ENCODE measurements at regions not wholly inside any gene's neighbourhood (a gene's known extent, or its start where the extent isn't known, plus 50 kb on each side); places are given as distances from the start of the nearest gene placed in this dataset.

DNA sequence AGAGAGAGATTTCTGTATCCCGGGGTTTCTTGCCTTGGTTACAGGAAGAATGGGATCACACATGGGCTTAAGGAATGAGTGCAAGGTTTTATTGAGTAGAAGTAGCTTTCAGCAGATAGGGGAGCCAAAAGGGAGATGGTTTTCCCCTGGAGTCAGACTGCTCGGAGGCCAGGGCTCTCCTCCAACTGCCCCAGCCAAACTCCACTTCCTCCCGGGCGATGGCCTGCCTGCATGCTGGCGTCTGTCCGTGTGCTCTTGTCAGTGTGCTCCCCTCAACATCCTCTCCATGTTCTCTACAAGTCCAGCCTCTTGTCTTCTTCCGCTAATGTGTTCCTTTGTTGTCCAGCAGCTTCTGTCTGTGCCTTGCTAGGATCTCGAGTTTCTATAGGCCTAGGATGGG lies 421.3 kb upstream of the ADGRL2 start:
- DNase-seq: no peak

DNA sequence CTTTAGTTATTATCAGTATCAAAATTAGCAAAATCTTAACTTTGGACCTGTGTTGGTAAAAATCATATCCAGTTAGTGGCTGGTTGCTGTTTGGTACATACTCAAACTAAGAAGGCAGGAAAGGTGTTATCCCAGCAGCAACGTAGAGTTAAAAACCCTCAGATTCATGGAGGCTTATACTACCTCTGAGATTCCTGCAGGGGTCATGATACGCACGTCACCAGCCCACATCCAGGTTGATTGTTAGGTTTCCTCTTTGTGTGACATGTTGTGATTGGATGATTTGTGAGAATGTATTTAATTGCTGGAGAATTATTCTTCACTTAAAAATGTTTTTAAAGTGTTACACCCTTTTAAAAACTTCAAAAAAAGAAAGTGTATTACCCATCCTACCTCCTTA lies 423.3 kb upstream of the ADGRL2 start:
- DNase-seq: no peak

DNA sequence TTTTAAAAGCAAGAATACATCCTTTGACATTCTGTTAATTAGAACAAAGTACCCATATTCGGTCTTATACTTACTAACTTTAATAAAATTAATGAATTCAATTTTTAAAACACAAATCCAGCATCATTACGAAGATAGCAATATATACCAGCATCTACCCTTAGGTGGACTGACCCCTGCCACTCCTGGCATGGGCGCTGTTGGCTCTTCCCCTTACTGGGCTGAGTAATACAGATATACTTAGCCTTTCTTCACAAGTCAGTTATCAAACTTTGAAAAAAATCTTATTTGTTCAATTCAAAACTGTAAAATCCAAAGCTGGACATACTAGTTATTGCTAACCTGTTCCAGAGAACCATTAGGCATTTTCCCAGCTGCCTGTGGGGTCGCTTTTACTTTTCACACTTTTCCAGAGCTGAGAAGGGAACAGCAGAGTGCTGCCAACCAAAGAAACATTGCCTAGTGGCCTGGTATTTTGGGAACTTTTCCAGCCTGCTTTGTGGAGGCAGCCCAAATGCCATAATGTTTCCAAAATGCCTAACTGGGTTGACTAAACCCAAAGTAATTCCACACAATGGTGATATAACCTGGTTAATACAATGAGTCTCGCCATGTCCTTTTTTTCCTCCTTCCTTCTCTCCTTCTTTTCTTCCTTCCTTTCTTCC lies 424.7 kb upstream of the ADGRL2 start:
- DNase-seq: no peak

DNA sequence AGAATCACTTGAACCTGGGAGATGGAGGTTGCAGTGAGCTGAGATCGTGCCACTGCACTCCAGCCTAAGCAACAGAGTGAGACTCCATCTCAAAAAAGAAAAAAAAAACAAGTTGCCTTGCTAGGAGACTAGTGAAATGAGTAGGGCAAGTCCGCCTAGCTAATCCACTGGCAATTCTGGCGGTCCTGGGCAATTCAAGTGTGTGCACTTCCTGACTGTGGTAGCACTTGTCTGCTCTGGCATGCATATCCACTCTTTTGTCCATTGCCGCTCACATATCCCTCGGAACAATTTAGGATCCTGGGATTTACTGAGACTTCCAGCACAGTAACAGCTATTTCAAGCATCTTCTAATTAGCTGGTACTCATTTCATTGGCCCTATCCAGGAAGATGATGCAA lies 426.3 kb upstream of the ADGRL2 start:
- no peak for DNase-seq

DNA sequence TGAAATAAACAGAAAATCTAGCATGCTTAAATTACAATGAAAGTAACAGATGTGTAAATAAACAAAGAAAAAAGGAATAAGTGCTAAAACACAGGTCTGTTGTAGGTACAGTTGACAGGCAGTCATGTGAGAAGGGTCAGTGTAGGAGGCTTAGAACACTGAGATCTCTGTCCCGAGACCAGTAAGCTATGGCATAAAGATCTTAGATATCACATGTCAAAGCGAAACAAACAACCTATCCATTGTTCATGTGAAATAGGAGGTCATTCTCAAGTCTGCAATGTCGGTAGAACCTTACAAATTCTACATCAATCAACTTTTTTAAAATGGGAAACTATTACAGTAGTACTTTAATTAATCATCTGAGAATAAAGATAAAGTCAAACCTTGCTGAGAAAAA lies 428.9 kb upstream of the ADGRL2 start:
- DNase-seq: no peak

DNA sequence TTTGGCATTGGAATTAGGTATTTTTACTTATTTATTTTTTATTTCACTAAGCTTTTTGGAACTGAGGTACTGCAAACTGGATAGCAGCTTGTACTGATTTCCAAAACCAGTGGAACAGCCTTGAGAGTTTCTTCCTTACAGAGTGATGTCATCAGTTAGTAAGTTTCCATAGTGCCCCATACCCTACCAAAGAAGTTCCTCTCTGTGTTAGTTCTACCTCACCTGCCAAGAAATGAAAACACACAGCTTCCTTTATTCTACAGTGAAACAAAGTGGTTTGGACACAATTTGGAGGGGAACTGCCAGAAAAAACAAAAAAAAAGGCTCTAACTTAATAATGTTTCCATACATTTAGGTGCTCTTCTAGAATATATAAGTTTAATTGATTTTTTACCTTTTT lies 430.9 kb upstream of the ADGRL2 start:
- no peak for DNase-seq

DNA sequence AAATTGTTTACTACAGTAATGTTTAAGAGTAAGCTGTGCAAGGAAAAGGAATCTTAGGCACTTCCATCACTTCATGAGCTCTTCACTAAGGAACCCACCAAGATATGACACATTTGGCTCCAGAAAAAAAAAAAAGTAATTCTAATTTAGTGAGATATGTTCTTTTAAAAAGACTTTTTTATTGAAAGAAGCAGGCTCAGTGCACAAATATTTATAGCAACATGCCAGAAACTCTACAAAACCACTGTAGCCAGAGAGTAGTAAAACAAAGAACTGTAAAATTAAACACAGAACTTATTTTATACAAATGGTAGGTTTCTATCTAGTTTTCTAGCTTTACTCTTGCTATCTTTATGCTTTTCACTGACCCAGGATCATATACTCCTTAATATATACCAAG lies 434.6 kb upstream of the ADGRL2 start:
- DNase-seq: no peak

DNA sequence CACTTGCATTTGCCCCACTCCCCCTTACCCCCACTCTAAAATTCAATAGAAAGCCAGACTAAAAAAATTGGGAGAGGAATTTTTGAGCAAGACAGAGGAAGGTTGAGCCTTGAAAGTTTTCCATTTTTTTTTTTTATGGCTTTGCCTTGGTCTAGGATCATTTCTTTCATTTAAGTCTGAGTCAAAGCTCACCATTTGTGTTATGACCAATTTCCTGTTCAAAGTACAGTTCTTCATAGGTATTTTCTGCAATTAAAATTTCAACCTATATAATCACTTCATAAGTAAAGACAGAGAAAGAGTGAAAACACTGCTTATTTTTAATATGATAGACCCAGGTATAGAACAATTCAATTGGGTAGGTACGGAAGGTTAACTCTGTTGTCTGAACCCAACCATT lies 436.6 kb upstream of the ADGRL2 start:
- no peak for DNase-seq

DNA sequence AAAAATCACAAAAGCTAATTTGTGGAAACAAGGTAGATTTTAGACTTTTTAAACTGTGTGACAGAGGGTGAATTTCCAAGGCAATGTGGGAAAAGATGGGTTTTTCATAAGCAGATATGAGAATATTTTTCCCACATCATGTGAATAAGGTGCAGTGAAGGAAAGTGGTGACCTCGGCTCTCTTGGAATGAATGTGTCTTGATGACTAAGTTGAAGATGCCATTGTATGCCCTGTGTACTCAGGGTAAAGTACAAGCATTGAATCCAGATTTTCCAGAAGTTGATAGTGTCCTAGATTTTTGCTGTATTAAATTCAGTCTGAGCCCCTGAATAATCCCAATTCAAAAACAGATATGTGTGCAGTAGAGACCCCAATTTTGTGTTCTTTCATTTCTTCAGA lies 442.6 kb upstream of the ADGRL2 start:
- no peak for DNase-seq

DNA sequence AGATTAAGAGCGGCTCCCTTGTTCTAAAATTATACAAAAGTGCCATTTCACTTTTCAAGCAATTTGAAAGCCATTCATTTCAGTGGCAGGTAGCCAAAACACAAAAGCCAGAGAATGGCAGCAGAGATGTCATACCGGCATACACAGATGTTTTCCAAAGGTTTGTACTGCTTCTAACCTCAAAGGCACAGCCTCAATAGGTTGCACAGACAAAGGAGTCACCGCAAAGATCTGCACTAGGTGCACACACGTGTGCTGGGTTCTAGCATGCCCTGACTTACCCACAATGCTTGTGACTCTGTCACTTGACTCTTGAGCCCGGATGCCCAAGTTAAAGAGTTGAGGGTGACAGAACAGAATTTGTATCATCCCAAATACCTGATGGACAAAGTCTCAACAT lies 448.9 kb upstream of the ADGRL2 start:
- no peak for DNase-seq

DNA sequence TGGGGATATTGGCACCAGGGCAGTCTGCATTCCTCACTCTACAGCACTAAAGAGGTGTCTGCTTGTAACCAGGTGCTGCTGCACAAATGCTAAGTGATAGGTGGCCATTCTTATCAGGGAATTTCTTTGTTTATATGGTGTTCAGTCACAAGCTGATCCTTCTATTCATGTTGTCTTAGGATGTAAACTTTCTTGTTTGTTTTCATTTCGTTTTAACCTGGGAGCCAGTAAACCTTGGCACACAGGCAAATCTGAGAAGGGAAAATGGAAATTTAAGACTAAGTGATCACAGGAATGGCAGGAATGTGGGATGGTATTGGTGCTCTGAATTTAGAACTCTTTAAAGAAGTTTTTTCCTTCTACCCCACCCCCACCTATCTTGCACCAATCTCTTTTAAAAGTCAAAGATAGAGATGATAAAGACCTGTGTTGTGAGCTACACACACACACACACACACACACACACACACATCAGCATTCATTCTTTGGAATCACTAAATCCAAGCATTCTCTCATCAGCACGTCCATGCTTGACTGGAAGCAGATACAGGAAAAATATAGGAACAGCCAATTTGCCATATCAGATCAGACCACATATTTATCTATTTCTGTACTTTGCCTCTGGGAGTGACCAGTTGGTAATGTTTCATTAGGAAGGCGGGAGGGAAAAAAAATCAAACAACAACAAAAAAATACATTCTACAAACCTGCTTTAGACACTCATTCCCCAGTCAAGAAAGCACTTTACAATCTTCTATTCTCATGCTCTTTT lies 451.4 kb upstream of the ADGRL2 start:
- no peak for DNase-seq

DNA sequence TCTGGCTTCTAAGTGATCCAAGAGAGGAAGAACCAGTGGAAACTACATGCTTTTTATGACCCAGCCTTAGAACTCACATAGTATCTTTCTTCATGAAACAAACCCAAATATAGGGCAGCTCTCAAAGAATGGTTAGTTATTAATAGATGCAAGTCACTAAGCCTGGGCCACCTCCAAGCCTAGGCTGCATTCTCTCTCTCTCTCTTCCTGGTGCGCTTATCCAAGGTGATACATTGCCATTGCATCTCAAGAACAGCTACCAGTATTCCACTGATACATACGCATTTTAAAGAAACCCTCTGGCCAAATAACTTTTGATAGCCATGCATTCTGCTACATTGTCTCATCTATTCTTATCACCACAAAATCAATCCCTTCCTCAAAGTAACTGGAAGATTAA lies 455.6 kb upstream of the ADGRL2 start:
- DNase-seq: no peak

DNA sequence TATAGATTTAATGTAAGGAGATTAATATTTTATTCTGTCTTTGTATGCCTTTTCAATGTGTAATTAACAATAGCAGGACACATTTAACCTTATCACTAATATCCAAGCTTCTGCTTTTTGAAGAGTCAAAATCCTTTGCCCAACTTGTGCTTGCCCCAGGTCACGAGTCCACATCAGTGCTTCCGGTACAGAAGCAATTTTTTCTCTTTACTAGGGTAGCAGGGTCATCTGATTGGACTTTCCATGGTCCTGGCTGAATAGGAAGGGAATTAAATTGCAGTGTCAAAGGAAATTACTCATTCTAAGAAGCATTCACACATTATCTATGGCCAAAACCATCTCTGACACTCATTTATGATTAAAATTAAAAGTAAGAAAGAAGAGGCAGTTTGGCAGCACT lies 460.5 kb upstream of the ADGRL2 start:
- DNase-seq: no peak

DNA sequence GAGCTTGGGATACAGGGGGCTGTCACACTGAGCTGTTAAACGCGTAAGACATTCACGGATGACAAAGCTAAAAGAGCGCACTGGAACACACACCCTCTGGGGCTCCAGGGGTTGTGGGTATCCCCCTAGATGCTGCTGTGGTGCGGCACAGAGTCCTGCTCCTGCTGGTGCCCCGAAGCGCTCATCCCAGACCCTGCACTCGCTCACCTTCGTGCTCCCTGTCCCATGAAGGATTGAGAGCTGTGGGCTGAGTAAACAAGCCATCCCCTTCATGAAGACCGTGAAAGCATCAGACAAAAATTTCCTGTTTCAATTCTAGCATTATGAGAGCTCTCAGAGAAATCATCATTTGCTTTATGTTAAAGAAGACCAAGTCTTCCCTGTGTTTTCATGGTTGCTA lies 463.5 kb upstream of the ADGRL2 start:
- no peak for DNase-seq

DNA sequence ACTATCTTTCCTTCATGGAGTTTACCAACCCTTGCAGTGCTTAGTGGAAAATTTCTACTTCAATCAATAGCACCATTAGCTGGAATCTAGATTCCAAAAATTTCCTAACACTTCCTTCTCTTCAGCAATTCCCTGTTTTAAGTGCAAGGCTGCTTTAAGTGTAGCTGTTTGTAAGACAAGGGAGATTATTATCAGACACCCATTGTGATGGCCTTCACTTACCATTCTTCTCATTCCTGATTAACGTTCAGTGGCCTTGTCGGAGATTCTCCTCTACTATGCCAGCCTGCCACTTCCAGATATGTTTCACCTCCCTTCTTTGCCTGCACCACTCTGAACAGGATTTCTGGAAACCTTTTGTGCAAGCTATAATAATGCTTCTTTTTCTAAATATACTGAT lies 464.9 kb upstream of the ADGRL2 start:
- no peak for DNase-seq

DNA sequence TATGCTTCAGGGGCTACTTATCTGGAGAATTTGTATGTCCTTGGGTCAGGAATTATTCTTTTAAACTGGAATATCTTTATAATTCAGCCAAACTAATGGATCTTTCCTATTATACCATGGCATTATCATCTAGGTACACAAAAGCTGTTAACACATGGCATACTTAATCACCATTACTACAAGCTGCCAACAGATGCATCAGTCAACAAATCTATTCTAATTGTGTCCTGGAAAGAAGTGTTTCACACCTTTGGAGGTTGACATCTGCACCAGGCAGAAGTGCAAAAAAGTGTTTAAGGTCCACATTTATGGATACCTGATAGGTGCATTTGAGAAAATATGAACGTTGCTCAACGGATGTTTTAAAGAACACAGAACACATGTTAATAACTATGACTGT lies 470.2 kb upstream of the ADGRL2 start:
- no peak for DNase-seq

DNA sequence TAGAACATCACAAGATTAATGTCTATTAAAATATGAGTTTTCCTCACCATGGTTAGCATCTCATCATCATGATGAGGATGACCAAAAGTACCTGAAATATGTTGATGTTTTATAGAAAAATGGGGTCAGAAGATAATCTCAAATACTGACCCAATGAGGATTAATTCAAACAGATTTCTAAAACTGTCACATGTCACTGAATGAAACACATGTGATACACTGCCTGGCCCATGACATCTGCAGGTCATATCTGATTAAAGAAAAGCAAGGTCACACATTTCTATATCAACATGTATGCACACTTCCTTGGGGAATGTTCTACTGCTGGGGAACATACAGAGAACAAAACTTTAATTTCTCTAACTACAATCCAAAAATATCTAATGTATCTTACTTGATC lies 470.6 kb upstream of the ADGRL2 start:
- DNase-seq: no peak

DNA sequence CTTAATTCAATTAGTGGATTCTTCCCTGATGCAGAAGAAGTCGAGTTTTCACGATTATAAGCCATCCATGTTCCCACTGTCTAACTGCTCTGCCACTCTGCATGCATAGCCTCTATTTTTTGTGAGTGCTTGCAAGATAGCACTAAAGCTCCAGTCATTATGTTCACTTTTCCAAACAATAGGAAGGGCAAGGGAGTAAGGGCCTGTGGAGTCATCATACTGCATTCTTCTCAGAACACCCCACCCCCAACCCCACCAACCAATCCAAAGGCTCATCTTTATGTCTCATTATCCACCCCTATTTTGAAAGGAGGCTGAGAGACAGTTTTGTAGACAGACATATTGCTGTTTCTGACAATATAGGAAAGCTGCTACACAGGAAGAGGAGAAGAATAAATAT lies 471.7 kb upstream of the ADGRL2 start:
- no peak for DNase-seq

DNA sequence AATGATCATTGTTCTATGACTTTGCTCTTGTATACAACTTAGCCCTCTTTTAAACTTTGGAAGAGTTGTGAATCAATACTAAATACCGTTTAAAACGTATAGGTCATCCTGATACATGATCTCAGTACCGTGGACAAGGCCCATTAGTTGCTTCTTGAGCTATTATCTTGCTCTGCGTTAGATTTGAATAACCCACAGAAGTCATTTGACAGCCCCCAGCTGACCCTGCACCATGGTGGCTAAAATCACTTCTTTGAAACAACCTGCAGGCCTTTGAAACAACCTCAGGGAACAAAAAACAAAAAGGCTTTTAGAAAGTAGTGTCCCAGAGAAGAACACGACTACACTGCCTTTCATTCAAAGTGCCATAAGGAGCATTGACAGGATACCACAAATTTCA lies 473.0 kb upstream of the ADGRL2 start:
- DNase-seq: no peak

DNA sequence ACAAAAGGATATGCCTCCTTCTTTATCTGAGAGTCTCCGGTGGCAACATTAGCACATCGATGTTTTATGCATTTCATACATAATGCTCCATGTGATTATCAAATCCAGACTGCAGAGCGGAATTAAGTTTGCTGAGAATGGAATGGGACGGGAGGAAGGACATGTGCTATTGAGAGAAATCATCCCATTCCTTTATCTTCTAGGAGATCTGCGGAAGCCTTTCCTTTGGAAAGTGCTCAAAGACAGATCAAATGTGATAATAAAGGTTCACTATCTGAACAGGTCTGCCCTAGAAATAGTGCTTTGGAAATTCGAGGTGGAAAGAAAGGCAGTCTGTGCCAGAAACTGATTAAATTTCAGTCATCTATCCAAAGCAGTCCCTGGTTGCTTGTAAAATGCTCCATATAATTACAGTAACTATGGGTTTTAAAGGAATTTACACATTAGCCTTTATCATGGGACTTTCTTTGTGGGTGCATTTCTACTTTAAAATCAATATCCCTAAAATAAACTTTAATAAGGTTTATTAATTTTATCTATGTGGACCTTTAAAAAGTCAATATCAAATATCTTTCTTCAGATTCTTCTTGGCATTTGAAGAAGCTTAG lies 473.5 kb upstream of the ADGRL2 start:
- DNase-seq: no peak

DNA sequence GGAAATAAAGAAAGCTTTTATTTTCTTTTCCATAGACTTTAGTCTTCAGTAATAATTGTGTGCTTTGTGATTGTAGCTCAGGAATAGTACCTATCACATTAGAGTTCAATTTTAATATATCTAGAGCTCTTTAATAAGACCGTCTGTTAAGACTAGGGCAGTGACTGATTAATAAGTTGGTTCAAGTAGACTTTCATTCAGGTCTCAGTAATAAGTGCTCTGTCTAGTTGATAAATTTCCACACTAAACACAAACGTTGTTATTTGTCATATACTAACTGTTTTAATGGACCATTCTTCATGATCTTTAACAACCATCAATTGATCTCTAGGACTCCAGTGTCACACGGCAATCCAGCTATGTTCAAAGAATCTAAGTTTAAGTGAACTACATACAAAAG lies 474.5 kb upstream of the ADGRL2 start:
- no peak for DNase-seq

DNA sequence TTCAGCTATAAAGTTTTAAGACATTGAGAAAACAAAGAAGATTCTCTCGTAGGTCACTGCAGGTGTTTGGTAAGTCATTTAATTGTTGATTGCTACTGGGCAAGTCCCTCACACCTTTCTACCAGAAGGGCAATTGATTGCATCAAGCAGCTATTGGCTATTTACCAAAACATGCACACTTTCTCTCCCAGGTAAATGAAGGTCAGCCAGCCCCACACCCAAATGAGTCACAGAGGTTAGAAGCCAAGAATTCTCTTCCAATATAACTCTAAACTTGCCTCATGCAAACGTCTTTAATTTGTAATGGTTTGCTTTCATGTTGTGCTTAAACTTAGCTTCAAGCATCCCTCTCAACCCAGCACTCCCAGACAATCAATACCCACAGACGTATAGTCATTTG lies 475.3 kb upstream of the ADGRL2 start:
- no peak for DNase-seq

DNA sequence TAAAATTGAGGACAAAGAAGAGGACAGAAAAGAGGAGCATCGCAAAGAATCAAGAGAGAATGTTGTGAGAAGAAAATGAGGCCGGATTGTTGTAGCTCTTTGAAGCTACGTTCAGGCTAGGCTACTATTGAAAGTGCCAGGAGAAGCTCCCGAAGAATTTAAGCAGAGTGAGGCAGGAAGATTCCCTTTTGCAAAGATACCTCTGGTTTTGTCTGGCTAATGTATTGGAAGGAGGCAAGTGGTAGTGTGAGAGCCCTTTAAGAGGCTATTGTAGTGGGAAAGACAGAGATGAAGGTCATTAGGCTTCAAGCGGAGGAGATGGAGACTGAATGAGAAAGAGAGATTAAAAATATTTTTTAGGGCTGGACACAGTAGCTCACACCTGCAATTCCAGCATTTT lies 476.9 kb upstream of the ADGRL2 start:
- no peak for DNase-seq

DNA sequence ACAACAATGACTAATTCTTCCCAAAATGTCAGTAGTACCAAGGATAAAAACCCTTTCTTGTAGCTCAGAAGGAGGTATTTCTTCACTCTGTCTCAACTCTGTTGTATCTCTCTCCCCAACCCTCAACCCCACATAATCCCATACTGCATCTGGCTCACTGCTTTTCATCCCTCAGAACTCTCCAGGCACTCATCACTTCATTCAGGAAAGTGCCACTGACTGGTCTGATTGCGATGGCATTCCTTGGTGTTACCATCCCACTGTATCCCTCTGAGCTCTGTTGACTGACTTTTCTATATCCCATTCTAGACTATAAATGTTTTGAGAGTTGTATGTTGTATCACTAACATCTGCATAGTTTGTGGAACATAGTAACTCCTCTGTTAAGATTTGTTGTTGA lies 483.5 kb upstream of the ADGRL2 start:
- no peak for DNase-seq

Data from NCI-H345 (cell line).